GM23248 (cell line): ENCODE measurements at regions not wholly inside any gene's neighbourhood (a gene's known extent, or its start where the extent isn't known, plus 50 kb on each side); places are given as distances from the start of the nearest gene placed in this dataset.

Source experiments
- DNase-seq: peaks from one replicate; pipeline ENCODE4 v3.0.0-alpha.2; 2015
- H2AFZ ChIP-seq: fragments of 200-600 bp; sonication (generic); 2 replicates; pipeline ENCODE4 v1.6.1; 2016; ENCODE audit warnings: antibody characterized with exemption
- H3F3A ChIP-seq: fragments of 200-600 bp; sonication (generic); 2 replicates; pipeline ENCODE4 v1.6.1; 2016; ENCODE audit warnings: mild to moderate bottlenecking, antibody characterized with exemption, mixed run types; ENCODE audit not compliant: insufficient read depth
- H3K27ac ChIP-seq: fragments of 200-600 bp; sonication (generic); 2 replicates; pipeline ENCODE4 v1.5.1; 2016; ENCODE audit warnings: mild to moderate bottlenecking
- H3K27me3 ChIP-seq: fragments of 200-600 bp; sonication (generic); replicated peaks from 2 replicates; pipeline ENCODE4 v1.6.1; 2016; ENCODE audit warnings: mild to moderate bottlenecking; ENCODE audit not compliant: insufficient read depth
- H3K36me3 ChIP-seq: fragments of 200-600 bp; sonication (generic); 2 replicates; pipeline ENCODE4 v1.6.1; 2016; ENCODE audit warnings: low read depth, mild to moderate bottlenecking
- H3K4me1 ChIP-seq: fragments of 200-600 bp; sonication (generic); 2 replicates; pipeline ENCODE4 v1.6.1; 2016; ENCODE audit warnings: mild to moderate bottlenecking; ENCODE audit not compliant: insufficient read depth
- H3K4me2 ChIP-seq: fragments of 200-600 bp; sonication (generic); one replicate; pipeline ENCODE4 v1.6.1; 2016; ENCODE audit warnings: mild to moderate bottlenecking; ENCODE audit not compliant: unreplicated experiment
- H3K4me3 ChIP-seq: fragments of 200-600 bp; sonication (generic); 2 replicates; pipeline ENCODE4 v1.5.1; 2016; ENCODE audit warnings: mild to moderate bottlenecking
- H3K79me2 ChIP-seq: fragments of 200-600 bp; sonication (generic); 2 replicates; pipeline ENCODE4 v1.6.1; 2016; ENCODE audit warnings: mild to moderate bottlenecking; ENCODE audit not compliant: insufficient read depth
- H3K9ac ChIP-seq: fragments of 200-600 bp; sonication (generic); 2 replicates; pipeline ENCODE4 v1.6.1; 2016; ENCODE audit warnings: mild to moderate bottlenecking
- H3K9me2 ChIP-seq: fragments of 200-600 bp; sonication (generic); 2 replicates; pipeline ENCODE4 v1.6.1; 2016; ENCODE audit warnings: mixed run types, mild to moderate bottlenecking, moderate library complexity; ENCODE audit not compliant: insufficient read depth
- H3K9me3 ChIP-seq: fragments of 200-600 bp; sonication (generic); one replicate; pipeline ENCODE4 v1.6.1; 2017; ENCODE audit warnings: low read depth
- H4K20me1 ChIP-seq: fragments of 200-600 bp; sonication (generic); 2 replicates; pipeline ENCODE4 v1.6.0; 2016; ENCODE audit not compliant: insufficient read depth
- EZH2 ChIP-seq: fragments of 200-600 bp; sonication (generic); IDR thresholded peaks from 2 replicates; pipeline ENCODE4 v1.6.1; 2018; ENCODE audit warnings: antibody characterized with exemption, mild to moderate bottlenecking; ENCODE audit not compliant: insufficient read depth, poor library complexity, severe bottlenecking
- EZH2phosphoT487 ChIP-seq: fragments of 200-600 bp; sonication (generic); IDR thresholded peaks from 2 replicates; pipeline ENCODE4 v1.6.1; 2018; ENCODE audit warnings: antibody characterized with exemption, moderate library complexity, mild to moderate bottlenecking, low read depth; ENCODE audit not compliant: insufficient read depth
- WGBS, 2 experiments: methylation state at CpG; one replicate each; pipeline ENCODE4 v1.1.6; 2015 to 2017; ENCODE audit warnings: low lambda C conversion rate in 2 of 2, low coverage in 1 of 2; ENCODE audit errors: missing lambda C conversion rate in 2 of 2; 5-methylcytosine and 5-hydroxymethylcytosine counted together
- in situ Hi-C: fragments of 300-500 bp; cut with MboI; formaldehyde crosslinking; loops from 2 replicates; pipeline ENCODE4 v1.15.0; 2020

DNA sequence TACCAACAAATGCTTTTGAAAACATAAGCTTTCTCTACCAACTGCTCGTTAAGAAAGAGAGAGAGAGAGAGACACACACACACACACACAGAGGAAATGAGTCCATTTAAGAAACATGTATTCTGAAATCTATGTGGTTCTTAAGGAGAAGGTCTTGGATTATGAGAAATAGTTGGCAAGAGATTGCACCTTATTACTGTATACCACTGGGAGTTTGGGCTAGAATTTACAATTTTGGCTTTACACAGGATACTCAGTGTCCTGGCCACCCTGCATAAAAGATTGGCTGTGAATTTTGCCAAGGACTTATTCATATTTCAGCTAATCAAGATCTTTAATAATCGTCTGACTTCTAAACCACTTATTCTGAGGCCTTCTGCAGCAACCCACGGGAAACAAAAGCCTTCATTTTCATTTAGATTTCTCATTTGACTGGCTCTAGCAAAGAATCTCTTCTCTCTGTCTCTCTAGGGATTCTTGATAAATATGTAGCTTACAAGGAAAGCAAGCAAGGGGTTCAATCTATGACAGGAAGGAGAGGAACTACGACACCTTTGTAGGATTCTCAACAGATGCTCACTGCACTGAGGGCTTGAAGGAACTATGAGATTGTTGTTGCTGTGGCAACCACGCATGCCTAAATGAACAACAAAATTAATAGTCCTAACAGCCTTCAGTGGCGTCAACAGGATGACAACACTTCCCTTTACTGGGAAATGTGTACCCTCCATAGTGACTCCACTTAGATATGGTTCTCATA is 75.3 kb upstream of the GNAO1 start:
- Histone ChIP-seq H4K20me1 (no peaks in the 10 kb centered on the region), H3K36me3 (no peaks in the 10 kb centered on the region), H3K9ac (no peak overlapping the region), H3K4me2 (no peak overlapping the region), H3K9me3 (no peaks in the 10 kb centered on the region), H3K9me2 (no peaks in the 10 kb centered on the region), H3K4me3 (no peak overlapping the region), H3F3A (no peaks in the 10 kb centered on the region), H3K79me2 (no peaks in the 10 kb centered on the region), H3K27ac (no peak overlapping the region), H3K27me3 (no peaks in the 10 kb centered on the region), H3K4me1 (no peaks in the 10 kb centered on the region), H2AFZ (no peak overlapping the region)
- in situ Hi-C loops = no loop called here
- WGBS, 2 experiments = 28 to 30% methylated on average over 6 of the region's 6 CpGs
- DNase-seq = no peak
- TF ChIP-seq EZH2 (no peak), EZH2phosphoT487 (no peak)

GRCh38 chr16:56113223-56113622 is 78.1 kb upstream of the GNAO1 start:
- 9 to 17% methylated on average over 2 of the region's 2 CpGs for WGBS, 2 experiments

DNA sequence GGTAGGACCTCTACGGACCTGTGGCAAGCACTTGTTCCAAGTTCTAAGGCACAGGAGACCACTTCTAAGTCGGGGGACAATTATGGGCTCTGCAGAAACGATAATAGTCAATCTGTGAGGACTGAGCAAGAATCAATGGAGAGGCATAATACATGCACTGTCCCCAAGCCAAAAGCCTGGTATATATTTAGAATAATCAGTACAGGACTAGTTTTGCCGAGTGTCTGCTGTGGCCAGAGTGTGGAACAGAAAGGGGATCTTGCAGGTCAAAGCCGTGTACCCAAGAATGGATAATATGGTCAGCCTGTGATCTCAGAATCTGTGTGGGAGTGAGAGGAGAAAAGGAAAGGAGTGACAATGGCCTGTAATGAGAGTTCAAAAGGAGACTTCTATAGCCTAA is 80.2 kb upstream of the GNAO1 start:
- Histone ChIP-seq H3K4me2 (no peak overlapping the region), H3K9me3 (no peaks in the 10 kb centered on the region), H2AFZ (no peak overlapping the region), H3K4me3 (no peak overlapping the region), H3K27me3 (no peaks in the 10 kb centered on the region), H3K36me3 (no peaks in the 10 kb centered on the region), H3F3A (no peaks in the 10 kb centered on the region), H3K4me1 (no peaks in the 10 kb centered on the region), H4K20me1 (no peaks in the 10 kb centered on the region), H3K79me2 (no peaks in the 10 kb centered on the region), H3K9me2 (no peaks in the 10 kb centered on the region), H3K9ac (no peak overlapping the region), H3K27ac (no peak overlapping the region)
- WGBS, 2 experiments = 20 to 26% methylated on average over 5 of the region's 5 CpGs
- no peak for TF ChIP-seq EZH2phosphoT487
- DNase-seq = no peak
- in situ Hi-C loops = no loop called here

More at GRCh38 chr16:56113223-56113622, 78.1 kb upstream of the GNAO1 start:
- Histone ChIP-seq H4K20me1 (no peaks in the 10 kb centered on the region), H3F3A (no peaks in the 10 kb centered on the region), H3K27ac (no peak overlapping the region), H3K79me2 (no peaks in the 10 kb centered on the region), H3K4me2 (no peak overlapping the region), H3K9me2 (no peaks in the 10 kb centered on the region), H2AFZ (no peak overlapping the region), H3K4me3 (no peak overlapping the region), H3K27me3 (no peaks in the 10 kb centered on the region), H3K36me3 (no peaks in the 10 kb centered on the region), H3K4me1 (no peaks in the 10 kb centered on the region), H3K9me3 (no peaks in the 10 kb centered on the region), H3K9ac (no peak overlapping the region)
- in situ Hi-C loops = no loop called here
- DNase-seq = no peak
- no peak for TF ChIP-seq EZH2
- TF ChIP-seq EZH2phosphoT487 = no peak

DNA sequence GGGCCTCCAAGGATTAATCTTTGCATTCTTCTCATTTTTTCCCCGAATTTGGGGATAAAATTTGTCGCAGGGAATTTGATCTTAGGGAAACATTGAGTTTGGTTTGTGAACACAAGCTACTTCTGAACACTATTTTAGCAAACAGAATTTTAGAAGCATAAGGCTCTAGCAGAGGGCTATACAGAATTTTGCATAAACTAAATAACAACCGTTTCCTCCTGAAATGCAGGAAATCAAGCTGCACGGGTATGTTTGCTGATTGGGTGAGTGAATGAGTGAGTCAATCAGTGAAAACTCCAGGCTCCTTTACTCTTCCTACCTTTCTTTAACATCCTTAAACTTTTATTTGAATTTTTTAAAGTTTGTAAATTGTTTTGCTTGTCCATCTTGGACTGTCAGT is 81.3 kb upstream of the GNAO1 start:
- no peaks in the 10 kb centered on the region for H3F3A ChIP-seq
- no peaks in the 10 kb centered on the region for H3K4me1 ChIP-seq
- H3K9me3 ChIP-seq = no peaks in the 10 kb centered on the region
- in situ Hi-C loops = no loop called here
- no peak overlapping the region for H3K4me3 ChIP-seq
- no peaks in the 10 kb centered on the region for H3K36me3 ChIP-seq
- H2AFZ ChIP-seq = no peak overlapping the region
- TF ChIP-seq EZH2phosphoT487 (no peak), EZH2 (no peak)
- H3K27me3 ChIP-seq = no peaks in the 10 kb centered on the region
- H3K4me2 ChIP-seq = no peak overlapping the region
- WGBS, 2 experiments = 42 to 52% methylated on average over 4 of the region's 4 CpGs
- no peaks in the 10 kb centered on the region for H3K9me2 ChIP-seq
- H3K27ac ChIP-seq = no peak overlapping the region
- no peaks in the 10 kb centered on the region for H4K20me1 ChIP-seq
- no peak for DNase-seq
- H3K9ac ChIP-seq = no peak overlapping the region
- no peaks in the 10 kb centered on the region for H3K79me2 ChIP-seq

DNA sequence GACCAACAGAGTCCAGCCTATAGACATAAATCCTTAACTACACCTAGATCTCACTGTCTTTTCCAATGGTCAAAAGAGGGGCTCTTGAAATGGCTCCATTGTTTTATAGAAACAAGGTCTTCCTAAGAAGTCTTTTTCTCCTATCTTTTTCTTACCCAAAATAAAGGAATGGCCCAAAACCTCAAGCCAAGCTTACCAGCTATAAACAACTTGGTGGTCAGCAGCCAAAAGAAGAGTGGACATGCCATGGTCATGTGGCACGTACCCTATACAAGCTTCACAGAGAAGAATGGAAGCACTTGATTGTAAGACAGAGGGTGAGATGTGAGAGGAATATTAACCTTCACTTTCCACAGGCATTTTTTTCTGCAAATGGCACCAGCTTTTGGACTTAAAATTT is 82.1 kb upstream of the GNAO1 start:
- TF ChIP-seq EZH2 = no peak
- no peak for TF ChIP-seq EZH2phosphoT487
- Histone ChIP-seq H3K36me3 (no peaks in the 10 kb centered on the region), H3K9me2 (no peaks in the 10 kb centered on the region), H3K4me2 (no peak overlapping the region), H3K9ac (no peak overlapping the region), H3K27me3 (no peaks in the 10 kb centered on the region), H3K4me3 (no peak overlapping the region), H3K79me2 (no peaks in the 10 kb centered on the region), H4K20me1 (no peaks in the 10 kb centered on the region), H3K9me3 (no peaks in the 10 kb centered on the region), H2AFZ (no peak overlapping the region), H3F3A (no peaks in the 10 kb centered on the region), H3K27ac (no peak overlapping the region), H3K4me1 (no peaks in the 10 kb centered on the region)
- DNase-seq = no peak
- in situ Hi-C loops = no loop called here
- WGBS, 2 experiments = 66 to 75% methylated on average over 1 of the region's 1 CpG
